ENCODE measurements at regions not wholly inside any gene's neighbourhood (a gene's known extent, or its start where the extent isn't known, plus 50 kb on each side); places are given as distances from the start of the nearest gene placed in this dataset.

GRCh38 chr10:57535306-57535705 is 732.4 kb downstream of the IPMK start:
- DNase-seq (ENCODE audit: insufficient read length, low spot score) (no peak), FAIRE-seq (no peak)
- no peak for TF ChIP-seq CTCF (IDR thresholded peaks at IDR 0.05; ENCODE audit: insufficient read depth, missing control alignments)

- no peak for FAIRE-seq
- no peak for TF ChIP-seq CTCF (IDR thresholded peaks at IDR 0.05; ENCODE audit: insufficient read depth, missing control alignments)
Observed at GRCh38 chr10:57513637-57514036, 754.1 kb downstream of the IPMK start.

DNA sequence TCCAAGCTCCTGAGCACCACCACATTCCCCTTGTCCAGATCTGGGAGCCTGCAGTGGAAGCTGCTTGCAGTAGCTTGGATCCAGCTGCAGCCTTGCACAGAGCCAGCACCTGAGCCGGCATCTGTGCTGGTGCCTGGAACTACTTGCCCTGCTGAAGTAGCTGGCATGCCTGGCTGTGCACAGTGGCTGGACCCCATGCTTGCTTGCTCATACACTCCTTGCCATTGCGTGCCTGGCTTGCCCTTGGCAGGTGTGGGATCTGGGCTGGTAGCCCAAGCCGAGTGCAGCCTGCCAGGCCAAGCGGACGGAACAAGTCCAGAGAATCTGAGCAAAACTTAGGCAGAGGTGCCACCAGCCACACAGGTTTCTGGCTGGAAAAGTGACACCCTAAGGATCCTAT is 759.9 kb downstream of the IPMK start:
- TF ChIP-seq CTCF (IDR thresholded peaks at IDR 0.05; ENCODE audit: insufficient read depth, missing control alignments): no peak
- DNase-seq (ENCODE audit: insufficient read length, low spot score): no peak
- no peak for FAIRE-seq

More at GRCh38 chr10:57513637-57514036, 754.1 kb downstream of the IPMK start:
- DNase-seq (ENCODE audit: insufficient read length, low spot score): no peak

DNA sequence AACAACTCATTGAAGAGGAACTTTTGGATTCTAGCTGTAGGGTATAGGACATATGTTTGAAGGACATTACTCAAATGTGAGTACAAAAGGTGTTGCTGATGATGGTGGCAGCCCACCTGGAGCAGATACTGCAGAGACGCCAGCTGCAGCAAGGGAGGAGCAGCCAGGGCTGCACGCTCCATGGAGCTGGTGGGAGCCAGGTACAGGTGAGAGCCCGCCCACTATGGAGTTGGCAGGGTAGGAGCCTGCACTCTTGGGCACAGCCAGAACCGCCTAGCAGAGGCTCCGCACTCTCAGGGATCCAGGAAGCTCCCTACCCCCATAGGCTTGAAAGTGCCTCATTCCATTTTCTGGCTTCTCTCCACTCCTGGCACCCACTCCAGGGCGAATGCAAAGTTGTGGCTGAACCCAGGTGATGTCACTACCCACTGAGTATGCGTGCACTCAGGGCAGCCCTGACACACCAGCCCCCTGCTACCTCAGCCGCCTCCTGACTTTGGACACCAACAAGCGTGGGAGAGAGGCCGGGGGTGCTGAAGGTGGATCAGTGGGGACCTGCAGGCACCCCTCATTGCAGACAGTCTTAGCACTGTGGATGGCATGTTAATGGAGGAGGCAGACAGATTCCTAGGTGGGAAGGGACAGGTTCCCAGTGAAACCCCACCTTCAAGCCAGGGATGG is 761.1 kb downstream of the IPMK start:
- no peak for TF ChIP-seq CTCF (IDR thresholded peaks at IDR 0.05; ENCODE audit: insufficient read depth, missing control alignments)
- DNase-seq (ENCODE audit: insufficient read length, low spot score) (no peak), FAIRE-seq (no peak)

DNA sequence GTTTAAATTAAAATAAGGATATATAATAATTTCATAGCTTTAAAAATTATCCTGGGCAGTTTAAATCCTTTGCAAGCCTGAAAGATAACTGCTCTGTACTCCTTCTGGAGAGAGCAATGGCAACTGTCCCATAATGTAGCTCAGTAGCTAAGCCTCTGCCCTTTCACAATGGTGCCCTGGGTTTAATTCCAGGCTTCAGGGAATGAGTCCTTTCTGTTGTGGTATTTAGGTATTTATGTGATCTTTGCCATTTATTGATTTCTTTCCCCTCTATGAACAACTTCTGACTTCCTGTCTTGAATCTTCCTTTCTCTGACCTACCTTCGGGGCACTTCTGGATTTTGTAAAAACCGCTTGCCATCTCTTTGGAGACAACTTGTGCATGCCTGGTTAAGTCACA is 773.2 kb downstream of the IPMK start:
- DNase-seq (ENCODE audit: insufficient read length, low spot score): no peak
- no peak for TF ChIP-seq CTCF (IDR thresholded peaks at IDR 0.05; ENCODE audit: insufficient read depth, missing control alignments)

GRCh38 chr10:57482259-57482658 is 785.4 kb downstream of the IPMK start:
- DNase-seq (ENCODE audit: insufficient read length, low spot score): no peak
- no peak for TF ChIP-seq CTCF (IDR thresholded peaks at IDR 0.05; ENCODE audit: insufficient read depth, missing control alignments)
- no peak for FAIRE-seq

More for the DNA sequence above, 773.2 kb downstream of the IPMK start:
- no peak for FAIRE-seq

DNA sequence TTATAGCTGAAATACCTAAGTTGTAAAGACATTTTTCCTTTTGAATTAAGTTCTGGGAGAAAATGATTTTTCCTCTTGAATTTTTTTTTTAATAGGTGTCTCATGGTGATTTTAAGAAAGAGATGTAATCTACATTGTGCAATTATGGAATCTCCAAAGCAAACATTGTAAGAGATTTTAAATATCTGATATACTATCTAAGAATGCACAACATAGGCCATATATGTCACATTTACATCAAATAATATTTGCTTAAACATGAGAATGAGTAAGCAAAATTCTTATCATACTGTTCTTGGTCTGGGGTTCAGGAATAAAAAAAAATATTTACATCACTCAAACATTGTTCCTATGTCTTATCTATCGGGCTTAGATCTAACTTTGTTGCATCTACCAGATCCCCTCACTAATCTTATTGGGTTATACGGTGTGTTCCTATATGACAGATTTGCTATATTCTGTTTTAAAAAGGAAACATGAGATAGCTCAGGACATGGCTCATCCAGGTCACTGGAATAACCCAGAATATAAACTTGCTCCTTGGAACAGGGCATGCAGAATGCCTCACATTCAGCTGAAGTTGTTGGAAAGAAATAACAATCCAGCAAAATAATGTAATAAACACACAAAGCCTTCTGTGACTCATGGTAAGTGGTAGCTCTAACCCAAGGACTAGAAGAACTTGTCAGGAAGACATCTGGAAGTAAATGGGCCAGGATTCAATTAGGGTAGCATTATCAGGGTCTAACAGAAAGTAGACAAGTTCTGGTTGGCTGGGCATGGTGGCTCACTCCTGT is 794.7 kb downstream of the IPMK start:
- FAIRE-seq (no peak), DNase-seq (ENCODE audit: insufficient read length, low spot score) (no peak)
- TF ChIP-seq CTCF (IDR thresholded peaks at IDR 0.05; ENCODE audit: insufficient read depth, missing control alignments): no peak

Data from D721Med (cell line).